ENCODE measurements at regions not wholly inside any gene's neighbourhood (a gene's known extent, or its start where the extent isn't known, plus 50 kb on each side); places are given as distances from the start of the nearest gene placed in this dataset.

DNA sequence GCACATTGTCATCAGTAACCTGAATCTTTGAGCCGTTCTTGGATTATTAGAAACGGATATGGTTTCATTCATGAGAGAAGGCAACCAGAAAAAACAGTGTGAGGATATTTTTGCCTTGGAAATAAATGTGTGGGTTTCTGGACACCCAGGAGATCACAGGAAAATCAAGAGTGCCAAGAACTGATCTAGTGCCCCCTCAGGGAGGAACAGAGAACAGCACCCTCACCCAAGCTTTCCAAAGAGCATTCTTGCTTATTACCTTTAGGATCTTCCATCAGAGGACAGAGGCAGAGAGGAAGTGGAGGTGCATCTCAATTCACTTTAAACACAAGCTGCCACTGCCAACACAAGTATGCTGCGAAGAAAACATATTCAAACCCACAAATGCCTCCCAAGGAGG, 851.5 kb upstream of the COBL start:
- TF ChIP-seq, protein P1, sequence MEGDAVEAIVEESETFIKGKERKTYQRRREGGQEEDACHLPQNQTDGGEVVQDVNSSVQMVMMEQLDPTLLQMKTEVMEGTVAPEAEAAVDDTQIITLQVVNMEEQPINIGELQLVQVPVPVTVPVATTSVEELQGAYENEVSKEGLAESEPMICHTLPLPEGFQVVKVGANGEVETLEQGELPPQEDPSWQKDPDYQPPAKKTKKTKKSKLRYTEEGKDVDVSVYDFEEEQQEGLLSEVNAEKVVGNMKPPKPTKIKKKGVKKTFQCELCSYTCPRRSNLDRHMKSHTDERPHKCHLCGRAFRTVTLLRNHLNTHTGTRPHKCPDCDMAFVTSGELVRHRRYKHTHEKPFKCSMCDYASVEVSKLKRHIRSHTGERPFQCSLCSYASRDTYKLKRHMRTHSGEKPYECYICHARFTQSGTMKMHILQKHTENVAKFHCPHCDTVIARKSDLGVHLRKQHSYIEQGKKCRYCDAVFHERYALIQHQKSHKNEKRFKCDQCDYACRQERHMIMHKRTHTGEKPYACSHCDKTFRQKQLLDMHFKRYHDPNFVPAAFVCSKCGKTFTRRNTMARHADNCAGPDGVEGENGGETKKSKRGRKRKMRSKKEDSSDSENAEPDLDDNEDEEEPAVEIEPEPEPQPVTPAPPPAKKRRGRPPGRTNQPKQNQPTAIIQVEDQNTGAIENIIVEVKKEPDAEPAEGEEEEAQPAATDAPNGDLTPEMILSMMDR (IDR thresholded peaks at IDR 0.05) = peak; percentile 15 to 34 (median 27)
- no peak for TF ChIP-seq POLR2A (IDR thresholded peaks at IDR 0.05)

Data from right lobe of liver (tissue), 4 donors.